HG03097 (cell line): ENCODE measurements at regions not wholly inside any gene's neighbourhood (a gene's known extent, or its start where the extent isn't known, plus 50 kb on each side); places are given as distances from the start of the nearest gene placed in this dataset.

ENCODE experiments used
- ATAC-seq: cut with Tn5 transposase; IDR thresholded peaks from one replicate; pipeline ENCODE4 v1.9.1; 2021; ENCODE audit not compliant: unreplicated experiment, low FRiP score

DNA sequence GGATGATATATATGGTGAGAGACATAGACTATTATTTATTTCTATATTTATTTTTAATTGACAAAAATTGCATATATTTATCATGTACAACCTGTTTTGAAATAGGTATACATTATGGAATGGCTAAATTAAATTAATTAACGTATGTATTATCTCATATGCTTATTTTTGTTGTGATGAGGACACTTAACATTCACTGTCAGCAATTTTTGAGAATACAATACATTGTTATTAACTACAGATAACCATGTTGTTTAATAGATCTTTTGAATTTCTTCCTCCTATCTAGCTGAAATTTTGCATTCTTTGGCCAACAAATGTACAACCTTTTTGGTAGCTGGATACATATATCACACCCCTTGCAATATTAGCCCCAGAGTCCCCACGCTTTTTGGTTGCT lies 110.7 kb upstream of the CITED2 start:
- ATAC-seq = no peak

DNA sequence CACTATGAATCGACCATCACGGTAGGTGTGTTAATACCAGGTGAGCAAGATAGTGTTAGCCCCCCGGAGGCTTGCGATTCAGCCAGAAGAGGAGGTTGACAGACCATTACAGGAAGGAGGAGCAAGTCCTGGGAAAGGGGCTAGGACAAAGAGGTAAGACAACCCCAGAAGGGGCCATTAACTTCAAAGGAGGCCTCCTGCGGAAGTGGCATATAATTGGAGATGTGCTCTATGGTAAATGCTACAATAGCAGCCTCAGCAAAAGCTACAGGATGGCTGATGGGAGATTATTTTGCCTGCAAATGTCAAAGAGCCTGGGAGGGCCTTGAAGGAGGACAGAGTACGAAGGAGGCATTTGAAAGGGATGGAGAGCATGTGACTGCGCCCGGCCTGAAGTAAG lies 108.6 kb upstream of the CITED2 start:
- no peak for ATAC-seq

DNA sequence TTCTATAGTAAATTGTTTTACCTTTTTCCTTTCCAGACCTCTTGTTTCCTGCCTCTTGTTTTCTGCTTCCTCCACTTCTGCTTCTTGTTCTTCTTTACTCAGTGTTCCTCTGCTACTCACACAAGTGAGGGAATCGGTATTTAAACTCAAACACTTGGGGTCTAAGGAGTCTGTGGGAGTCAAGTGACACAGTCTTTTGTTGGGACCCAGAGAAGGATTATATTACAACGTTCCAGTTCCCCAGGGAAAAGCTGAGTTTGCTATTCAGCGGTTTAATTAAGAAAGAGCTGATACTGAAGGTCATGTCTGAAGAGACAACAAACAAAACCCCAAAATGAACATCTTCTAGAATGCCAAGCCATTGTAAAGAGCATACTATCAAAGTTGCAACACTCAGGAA lies 107.8 kb upstream of the CITED2 start:
- no peak for ATAC-seq

DNA sequence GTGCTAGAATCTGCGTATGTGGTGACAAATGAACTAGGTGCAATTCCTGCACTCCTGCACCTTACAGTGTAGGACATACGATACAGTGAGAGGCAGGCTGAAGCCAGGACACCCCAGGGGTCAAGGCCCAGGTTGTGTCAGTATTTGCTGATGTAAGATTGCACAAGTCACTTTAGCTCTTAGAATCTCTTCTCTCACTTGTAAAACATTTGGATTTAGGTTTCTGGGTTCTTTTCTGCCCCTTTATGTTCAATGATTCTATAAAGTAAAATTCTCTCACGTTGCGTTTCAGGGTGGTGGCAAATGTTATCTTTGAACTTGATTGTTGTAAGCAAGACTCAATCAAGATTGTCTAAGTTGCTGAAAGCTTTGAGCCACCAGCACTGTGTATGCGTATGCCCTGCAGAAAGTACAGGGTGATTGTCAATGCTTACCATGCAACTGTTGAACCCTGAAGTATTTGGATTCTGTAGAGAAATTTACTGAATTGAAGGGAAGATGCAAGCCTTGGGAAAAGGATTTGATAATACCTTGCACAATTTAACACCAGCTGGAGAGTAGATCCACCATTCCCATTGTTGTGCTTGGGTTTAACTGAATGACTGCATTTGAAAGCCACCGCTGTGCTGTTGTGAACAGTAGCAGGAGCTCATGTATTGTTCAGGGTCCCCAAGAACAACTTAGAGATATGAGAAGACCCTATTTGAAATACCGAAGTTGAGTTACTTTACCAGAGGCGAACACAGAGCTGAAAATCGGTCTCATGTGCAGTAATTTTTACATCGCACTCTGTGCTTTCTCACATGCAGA lies 106.1 kb upstream of the CITED2 start:
- ATAC-seq = no peak

DNA sequence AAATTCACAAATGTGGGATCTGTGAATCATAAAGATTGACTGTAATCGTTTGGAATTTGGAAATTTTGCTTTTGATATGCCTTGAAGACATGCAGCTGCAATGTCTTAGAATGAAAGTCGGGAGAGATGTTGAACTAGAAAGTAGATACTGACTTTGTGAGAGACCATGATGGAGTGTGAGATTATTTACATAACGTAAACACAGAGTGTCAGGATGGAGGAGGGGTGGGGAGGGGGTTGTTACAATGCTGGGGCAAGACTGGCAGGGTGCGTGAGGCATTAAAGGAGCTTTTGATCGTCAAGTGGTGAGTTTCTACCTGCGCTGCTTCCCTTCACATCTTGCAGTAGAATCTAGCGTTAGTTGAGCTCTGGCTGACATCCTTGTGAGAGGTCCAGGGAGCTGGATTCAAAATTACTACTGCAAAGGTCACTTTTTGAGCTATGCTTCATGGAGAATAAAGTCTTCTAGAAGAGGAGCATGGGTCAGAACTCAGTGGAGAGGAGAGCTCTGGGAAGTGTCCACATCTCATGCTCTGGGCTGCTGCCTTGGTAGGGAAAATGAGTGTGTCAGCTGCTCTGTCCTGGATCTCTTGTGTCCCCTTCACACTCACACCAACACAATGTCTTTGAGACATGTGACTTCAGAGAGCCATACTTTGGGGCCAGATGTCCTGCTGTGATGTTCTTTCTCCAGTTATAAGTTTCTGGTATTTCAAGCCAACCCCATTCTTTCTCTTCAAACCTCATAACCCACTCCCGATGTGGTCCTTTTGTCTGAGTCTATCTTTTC lies 105.2 kb upstream of the CITED2 start:
- no peak for ATAC-seq

DNA sequence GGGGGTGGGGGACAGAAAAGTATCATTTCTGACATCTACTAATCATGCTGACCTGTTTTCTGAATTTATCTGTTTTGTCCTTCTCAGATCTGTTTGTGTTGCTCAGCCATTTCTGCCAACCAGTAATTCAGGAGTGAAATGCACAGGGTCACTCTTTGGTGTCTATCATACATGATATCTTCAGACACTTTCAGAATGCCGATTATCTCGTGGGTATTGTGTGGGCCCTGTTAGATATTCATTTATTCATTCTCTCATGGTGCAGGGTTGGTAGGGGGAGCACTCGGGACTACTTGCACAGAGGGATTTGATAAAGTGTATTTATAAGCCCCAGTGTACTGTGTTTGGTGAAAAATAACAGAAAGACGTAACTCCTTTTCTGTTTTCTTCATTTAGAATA lies 101.2 kb upstream of the CITED2 start:
- no peak for ATAC-seq

DNA sequence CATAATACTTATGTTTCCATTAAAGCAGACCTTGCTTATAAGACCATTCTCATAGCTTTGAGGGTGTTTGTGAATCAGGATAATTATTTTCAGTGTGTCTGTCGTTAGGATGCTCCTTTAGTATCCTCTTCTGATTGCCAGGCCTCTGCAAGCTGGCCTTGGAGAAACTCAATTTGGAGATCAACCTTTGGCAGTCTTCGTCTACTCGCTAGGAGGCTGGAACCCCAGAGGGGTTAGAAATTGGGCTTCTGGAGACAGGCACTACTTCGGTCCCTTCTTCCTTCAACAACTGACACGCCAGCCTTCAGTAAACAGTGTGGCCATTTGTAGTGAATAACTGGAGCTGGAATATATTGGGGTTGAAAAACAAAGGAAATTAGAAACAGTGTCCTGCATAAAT lies 100.8 kb upstream of the CITED2 start:
- no peak for ATAC-seq

DNA sequence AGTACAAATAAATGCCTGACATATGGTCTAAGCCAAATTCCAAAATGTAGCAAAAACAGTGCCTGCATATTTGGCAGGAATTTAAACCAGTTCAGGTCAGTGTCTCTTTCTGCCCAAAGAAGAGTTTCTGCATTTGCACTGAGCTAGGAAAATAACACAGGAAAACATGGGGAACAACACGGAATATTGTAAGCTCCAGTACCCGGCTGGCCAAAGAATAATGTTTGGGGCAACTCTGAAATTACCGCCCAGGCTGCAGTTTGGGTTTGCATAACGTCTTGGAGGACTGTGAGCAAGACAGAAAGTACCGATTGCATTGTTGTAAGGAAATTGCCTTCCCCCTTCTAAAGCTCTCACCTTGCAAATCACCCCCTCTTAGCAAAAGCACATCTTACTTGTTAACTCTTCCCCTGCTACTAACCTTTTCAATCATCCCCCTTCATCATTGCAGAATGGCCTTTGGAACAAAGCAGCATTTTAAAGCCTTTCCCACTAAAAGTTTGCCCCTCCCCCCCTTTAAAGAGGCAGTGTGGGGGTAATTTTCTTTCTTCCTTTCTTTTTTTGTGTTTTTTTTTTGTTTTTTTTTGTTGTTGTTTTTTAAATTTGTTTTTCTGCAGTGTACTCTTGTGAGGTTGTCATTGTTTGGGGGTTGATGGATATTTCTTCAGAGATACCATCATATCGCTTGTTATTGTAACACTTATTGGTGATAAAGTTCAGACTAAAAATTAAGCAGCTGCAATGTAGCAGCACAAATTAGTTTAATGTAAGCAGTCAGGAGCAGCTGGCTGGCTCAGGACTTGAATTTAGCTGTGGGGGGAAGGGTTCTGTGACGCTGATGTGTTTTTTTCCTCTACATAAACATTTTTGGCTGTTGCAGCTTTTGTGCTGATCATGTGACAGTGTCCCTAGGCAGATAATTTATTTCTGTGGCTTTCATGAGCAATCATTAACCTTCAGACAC lies 100.0 kb upstream of the CITED2 start:
- no peak for ATAC-seq

DNA sequence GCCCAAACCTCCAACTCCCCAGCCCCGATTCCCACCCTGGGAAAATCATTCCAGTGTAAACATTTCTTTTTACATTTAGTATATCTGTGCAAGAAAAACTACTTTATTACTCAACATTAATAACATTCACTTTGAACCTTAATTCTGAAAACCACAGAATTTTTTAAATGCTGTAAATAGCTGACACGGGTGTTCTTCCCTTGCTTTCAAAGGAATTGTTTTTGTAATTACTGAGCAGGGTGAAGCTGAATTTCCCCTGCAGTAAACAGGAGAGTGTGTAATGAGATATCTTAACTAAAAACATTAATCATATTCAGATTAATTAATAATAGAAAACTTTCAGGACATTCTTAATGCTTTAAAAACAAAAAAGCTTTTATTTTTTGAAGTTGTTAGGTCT lies 99.3 kb upstream of the CITED2 start:
- ATAC-seq = no peak

DNA sequence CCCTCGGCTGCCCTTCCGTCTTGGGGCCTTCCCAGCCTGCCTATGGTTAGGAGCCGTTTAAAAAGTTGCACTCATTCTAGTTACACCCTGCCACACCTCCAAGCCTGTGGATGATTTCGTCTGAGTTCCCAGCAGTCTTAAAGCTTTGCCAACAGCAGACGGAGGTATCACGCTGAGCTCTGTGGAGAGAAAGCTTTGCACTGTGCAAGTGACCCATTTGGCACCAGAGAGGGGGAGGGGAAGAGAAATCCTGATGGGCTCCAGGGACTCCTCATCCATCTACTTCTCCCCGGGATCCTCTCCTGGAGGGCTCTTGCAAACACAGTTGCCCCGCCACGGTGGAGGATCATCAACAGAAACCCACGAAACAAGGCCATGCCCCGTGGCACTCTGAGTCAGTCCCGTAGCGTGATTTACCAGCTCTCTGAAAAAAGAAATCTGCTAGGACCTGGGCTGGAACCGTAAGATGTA lies 98.8 kb upstream of the CITED2 start:
- no peak for ATAC-seq

DNA sequence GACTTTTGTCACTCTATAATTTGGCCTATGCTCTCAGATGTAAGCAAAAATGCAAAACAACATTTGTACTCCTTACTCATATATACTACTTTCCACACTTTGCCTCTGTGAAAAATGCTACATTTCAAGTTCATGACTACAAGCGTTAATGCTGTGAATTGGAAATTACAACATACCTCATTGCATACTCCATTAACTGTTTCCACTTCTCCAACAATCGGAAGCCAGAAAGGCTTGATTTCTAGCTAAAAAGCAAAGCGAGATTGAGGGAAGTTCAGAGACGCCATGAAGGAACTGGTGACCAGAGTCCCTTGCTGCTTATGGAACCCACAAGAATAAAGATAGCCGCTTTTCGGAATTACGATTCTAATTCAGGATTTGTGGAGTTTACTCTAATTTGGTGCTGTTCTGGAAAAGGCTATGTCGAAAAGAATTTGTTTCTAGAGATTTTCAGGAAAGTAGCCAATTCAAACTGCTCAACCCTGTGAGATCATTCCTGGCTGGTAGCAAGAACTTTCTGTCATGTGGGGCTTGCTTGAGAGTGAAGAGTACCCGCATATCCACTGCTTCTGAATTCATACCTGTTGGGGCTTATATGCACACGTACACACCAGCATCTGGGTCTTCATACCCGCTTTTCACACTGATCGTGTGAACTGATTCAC lies 98.0 kb upstream of the CITED2 start:
- ATAC-seq = no peak

DNA sequence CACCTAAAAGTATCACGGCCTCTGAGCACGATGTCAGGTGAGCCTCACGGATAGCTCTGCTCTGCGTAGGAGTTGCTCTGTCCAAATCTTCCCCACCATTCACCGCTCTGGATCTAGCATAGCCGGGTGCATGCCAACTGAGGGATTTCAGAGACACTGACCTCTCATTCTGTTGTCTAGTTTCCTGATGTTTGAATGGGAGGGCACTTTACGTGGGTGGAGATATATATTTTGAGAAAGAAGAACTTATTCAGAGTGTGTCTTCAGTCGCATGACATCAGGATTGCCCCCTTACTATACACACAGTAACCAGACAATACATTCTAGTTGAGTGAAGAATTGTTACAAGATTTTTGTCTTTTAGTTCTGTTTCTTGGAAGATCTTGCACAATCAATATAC lies 96.5 kb upstream of the CITED2 start:
- ATAC-seq = no peak

DNA sequence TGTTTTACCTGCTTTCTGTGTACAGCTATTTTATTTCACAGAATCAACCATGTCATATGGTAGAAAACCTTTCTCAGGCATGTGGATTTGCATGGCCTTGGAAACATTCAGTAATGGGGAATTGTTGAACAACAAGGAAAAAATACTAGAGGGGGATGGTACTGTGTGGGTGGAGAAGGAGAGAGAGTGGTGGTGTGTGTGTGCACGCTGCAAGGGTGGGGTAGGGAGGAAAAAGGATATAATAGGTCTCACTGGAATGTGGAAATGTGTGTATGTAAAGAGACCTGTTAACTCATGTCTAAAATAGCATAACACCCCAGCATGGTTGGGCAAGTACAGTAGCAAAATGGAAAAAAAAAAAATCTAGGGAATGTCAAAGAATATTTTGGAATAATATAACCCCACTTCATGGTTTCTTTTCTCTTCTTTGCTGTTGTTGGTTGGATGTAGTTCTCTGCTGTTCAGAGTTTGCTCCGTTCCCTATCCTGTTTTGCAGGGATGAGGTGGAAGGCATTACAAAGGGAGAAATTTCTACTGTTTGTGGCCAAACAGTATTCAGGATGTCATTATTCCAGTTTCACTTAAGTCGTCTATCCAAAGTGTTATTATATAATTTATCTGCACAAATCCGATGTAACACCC lies 93.9 kb upstream of the CITED2 start:
- no peak for ATAC-seq

DNA sequence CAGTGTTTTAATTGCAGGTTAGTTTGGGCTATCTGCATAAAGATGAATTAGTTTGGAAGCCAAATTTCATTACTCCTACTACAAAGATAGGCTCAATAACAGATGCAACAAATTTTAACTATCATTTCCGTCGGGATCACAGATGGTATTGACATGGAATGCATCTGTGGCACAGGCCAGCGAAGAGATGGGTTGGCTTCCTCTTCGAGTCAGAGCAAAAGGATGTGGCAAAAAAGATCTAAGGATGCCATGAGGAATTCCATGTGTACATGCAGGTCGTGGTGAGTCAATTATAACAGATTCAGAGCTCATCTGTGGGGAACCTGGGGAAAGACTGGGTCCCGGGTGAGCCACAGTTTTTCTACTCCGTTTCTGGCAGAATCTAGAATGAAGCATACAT lies 83.0 kb upstream of the CITED2 start:
- no peak for ATAC-seq

DNA sequence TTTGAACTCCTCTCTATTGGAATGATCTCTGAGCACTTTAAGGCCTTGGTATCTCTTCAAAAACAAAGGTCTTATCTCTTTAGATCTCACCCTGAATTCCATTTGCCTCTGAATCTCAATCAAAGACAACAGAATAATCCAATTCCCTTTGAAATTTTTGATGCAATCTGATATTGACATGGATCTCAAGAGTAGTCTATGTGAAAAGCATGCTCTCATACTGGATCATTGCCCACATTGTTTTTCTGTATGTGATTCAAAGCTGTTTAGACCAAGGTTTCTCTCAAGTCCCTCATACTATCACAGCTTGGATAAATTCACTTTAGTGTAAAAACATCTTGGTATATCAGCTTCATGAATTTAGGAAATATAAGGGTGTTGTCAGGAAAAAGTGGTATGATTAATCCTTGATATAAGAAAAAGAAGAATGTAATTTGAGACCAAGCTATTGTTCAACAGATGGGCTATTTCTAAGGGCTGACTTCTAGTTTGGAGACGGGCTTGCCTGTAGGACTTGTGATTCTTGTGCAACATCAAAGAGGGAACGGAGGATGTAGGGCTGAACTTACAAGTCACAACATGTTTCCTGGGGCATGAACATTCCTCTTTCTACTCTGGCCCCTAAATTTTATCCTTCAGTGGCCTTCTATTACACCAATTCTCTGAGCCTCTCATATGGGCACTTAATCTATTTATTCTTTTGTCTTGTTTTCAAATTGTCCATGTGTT lies 77.9 kb upstream of the CITED2 start:
- ATAC-seq = no peak

DNA sequence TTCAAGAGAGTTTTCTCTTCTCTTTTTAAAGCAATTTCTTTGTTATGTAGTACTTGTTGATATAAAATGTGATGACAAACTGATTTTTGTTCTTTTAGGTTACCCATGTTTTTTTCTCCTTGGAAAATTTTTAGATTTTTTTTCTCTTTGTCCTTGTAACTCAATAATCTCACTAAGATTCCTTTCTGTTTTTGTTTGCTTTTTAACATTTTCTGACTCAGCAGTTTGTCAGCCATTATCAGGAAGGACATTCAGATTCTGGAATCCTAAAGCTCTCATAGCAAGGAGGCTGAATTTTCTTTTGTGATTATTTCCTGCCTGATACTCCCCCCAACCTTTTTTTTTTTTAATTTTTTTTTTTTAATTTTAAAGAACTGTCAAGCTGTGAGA lies 75.2 kb upstream of the CITED2 start:
- no peak for ATAC-seq

DNA sequence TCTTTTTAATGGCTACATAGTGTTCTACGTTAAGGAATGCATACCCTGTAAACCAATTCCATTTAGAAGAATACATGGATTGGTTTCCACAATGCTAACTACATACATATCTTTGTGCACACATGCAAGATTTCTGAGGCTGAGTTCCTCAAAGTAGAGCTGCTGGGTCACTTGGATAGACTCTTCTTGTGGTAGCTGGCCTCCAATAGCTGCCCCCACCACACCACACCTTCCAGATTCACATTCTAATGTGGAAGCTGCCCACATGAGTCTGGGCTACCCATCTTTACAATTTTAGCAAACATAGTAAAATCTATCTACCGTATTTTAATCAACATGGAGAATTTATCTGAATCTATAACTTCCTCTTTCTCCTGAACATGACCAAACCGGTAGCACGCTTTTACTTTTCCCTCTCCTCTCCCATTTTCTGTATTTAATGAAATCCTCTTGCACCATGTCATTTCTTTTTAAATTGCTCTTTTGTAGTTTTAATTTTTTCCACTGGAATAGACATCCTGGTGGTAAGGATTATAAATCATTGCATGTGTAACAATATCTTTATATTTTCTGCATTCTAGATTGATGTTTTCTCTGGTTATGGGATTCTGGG lies 74.7 kb upstream of the CITED2 start:
- no peak for ATAC-seq

DNA sequence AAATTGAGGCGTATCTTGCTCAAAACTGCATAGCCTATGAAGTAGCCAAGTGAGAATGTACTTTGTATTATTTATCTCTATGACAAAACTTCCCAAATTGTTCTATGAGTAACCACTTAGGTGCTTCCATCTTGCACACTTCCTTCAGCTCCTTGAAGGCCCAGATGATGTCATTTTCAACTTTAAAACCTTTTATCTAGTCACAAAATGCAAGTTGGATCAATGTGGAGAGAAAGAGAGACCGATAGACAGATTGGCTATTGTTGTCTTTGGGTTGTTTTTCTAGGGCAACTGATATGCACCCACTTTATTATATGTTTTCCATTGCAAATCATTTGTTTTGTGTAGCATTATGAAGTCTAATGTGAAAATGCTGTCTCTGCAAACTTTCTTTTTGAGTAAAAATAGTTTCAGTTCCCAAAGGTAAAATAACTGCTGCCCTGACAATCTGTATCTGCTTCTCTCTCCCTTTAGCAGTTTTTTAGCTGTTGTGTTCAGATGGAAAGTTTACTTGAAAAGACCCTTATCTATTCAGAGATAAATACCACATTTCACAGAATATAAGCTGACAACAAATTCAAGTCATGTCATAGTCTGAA lies 73.7 kb upstream of the CITED2 start:
- ATAC-seq = peak; percentile 84

DNA sequence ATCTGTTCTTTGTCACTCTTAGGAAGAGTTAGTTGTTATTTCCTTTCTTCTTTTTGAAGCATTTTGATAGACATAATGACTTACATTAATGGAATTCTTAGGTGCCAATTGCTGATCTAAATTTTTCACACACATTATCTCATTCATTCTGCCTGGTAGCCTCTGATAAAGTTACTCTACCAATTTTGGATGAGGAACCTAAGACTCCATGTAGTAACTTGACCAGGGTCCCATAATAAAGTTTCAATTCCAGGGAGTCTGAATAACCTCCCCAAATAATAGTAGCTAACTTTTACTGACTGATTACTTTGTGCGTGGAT lies 73.2 kb upstream of the CITED2 start:
- no peak for ATAC-seq
